Posterior vena cava (tissue), 2 donors: ENCODE measurements at regions not wholly inside any gene's neighbourhood (a gene's known extent, or its start where the extent isn't known, plus 50 kb on each side); places are given as distances from the start of the nearest gene placed in this dataset.

Source experiments
- DNase-seq: peaks from one replicate; pipeline ENCODE4 v3.0.0-alpha.2; 2020; ENCODE audit warnings: low spot score
- intact Hi-C, 2 donors: fragments of 100-400 bp; cut with DNase I; formaldehyde crosslinking; loops; one replicate each; pipeline versions ENCODE4 v1.14.1 to v1.14.2; 2022 to 2023
- donor health status: DM: yes; HTN: yes; CAD: no.
- donor health status: DM: yes; HTN: yes; CAD: no.

GRCh38 chr9:38316166-38316780, 76.2 kb upstream of the ALDH1B1 start:
- no peak for DNase-seq
- intact Hi-C loops, result loop anchor here in 1 of 2 donors (1.0 kb wide), 1 partner anchor 43 kb away; no protein-coding TSS in a partner anchor

DNA sequence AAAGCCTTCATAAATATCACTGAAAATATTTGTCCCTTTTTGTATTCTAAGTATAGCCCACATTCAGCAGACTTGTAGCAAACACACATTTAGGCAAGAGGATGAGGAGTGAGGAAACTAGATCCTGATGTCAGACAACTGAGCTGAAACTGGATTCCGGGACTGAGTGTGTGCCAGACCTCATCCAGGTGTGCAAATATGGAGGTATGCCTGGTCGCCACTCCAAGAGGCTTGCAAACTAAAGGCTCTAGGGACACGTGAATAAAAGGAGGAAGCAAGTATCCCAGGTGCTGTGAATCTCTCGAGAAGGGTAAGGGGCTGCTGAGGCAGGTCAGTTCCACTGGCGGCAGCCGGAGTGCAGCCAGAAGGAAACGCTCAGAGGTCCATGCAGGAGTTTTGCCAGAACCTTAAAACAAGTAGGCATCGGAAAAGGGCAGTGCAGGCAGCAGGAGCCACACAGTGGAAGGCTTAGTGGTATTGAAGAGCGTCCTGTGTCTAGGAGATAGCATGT, 77.4 kb upstream of the ALDH1B1 start:
- DNase-seq, result no peak
- intact Hi-C loops, result no loop called here

DNA sequence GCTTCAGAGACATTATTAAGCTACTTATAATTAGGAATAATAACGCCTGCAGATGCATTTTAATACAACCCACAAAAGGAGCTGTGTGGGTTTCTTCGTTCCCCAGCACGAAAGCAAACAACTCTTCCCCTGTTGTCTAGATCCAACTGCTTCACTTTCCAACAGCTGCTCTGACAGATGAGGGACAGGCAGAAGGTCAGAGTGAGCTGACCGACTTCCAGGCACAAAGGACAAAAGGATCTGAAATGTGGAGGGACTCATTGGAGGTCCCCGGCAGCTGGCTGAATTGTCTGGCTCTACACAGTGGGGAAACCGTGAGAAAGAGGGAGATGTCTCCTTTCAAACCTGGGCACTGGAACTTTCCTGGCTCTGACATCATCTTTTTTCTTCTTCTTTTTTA, 79.1 kb upstream of the ALDH1B1 start:
- intact Hi-C loops, result no loop called here
- DNase-seq, result no peak

DNA sequence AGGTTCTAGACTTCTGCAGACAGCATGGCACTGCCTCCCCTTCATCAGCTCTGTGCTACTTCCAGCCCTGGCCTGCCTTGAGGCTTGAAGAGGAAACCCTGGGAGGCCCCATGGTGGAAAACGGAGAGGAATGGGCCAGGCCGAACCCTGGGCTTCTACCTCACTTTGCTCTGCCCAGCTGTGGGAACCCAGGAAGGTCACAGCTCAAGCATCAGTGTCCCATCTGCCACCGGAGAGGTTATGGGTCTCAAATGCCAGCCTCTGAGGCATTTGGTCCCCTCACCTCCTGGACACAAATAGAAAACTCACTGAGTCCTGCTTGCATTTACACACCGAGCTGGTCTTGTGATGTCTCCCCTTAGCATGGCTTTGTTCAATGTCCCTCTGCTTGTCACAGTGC, 80.1 kb upstream of the ALDH1B1 start:
- DNase-seq, result no peak
- intact Hi-C loops, result no loop called here

DNA sequence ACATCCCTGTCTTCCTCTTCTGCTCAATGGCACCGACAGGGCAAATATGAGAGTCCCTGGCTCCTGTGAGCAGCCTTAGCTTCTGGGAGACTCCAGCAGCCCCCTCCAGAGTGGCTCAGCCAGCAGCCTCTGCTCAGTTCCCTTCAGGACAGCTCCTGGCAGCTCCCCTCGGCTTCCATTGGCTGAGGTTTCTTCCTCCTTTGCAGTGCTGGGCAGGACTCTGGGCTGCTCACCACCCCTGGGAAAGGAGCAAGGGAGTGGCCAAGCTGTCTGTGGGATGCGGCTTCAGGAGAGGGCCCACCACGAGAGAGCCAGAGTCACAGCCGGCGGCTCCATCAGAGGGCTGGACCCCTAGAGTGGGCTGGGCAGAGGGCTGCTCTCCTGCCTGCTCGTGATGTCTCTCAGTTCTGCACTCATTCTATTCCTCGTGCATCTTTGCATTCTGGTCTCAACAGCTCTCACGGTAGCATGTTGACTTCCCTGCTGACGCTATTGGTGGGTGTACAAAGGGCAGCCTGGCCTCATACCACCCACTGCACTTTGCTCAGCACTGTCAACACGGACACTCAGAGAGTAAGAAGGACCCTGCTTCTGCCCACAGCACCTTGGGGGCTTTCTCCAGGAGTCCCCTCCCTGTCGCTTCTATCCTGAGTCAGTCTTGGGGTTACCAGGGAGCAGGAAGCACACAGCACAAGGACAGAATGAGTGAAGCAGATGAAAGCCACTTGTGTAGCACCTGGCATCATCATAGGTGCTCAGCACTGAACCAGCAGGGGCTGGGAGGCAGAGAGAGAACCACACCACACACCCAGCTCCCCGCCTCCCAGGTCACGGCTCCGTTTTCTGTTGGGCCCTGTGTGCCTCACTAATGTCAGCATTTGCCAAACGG, 80.9 kb upstream of the ALDH1B1 start:
- intact Hi-C loops, result no loop called here
- DNase-seq, result no peak

- intact Hi-C loops, result loop anchor here in 1 of 2 donors (10.0 kb wide), 1 partner anchor 295 kb away; no protein-coding TSS in a partner anchor
- no peak for DNase-seq
Measured at GRCh38 chr9:38309324-38310195, 82.9 kb upstream of the ALDH1B1 start.

DNA sequence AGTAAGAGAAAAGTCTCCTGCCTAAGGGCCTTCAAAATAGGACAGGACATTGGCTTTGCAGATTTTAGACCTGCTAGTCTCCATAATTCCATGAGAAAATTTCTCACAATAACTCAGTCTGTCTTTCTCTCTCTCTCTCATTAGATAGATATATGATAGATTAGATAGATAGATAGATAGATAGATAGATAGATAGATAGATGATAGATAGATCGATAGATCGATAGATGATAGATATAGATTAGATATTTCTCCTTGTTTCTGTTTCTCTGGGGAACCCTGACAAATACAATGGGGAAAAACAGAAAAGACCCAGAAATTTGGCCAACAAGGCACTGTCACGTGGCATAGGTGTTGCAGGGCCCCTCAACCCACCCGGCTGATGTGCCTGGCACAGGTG, 84.4 kb upstream of the ALDH1B1 start:
- no peak for DNase-seq
- intact Hi-C loops, result loop anchor here in 1 of 2 donors (10.0 kb wide), 1 partner anchor 293 kb away; no protein-coding TSS in a partner anchor

- intact Hi-C loops, result loop anchor here in 1 of 2 donors (10.0 kb wide), 1 partner anchor 292 kb away; no protein-coding TSS in a partner anchor
- DNase-seq, result no peak
Measured at GRCh38 chr9:38306899-38307298, 85.6 kb upstream of the ALDH1B1 start.

DNA sequence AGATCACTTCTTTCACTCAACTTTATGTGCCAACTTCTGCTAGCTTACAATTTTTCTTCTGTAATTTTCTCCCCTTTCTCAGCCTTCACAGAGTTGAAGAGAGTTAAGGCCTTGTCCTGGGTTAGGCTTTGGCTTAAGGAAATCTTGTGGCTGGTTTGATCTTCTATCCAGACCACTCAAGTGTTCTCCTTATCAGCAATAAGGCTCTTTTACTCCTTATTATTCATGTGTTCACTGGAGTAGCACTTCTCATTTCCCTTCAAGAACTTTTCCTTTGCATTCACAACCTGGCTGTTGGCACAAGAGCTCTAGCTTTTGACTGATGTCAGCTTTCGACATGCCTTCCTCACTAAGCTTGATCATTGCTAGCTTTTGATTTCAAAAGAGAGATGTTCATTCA, 86.9 kb upstream of the ALDH1B1 start:
- intact Hi-C loops, result loop anchor here in 1 of 2 donors (10.0 kb wide), 1 partner anchor 291 kb away; no protein-coding TSS in a partner anchor
- no peak for DNase-seq

- intact Hi-C loops, result loop anchor here in 1 of 2 donors (10.0 kb wide), 1 partner anchor 287 kb away; no protein-coding TSS in a partner anchor
- DNase-seq, result no peak
Measured at GRCh38 chr9:38301376-38302106, 91.0 kb upstream of the ALDH1B1 start.

DNA sequence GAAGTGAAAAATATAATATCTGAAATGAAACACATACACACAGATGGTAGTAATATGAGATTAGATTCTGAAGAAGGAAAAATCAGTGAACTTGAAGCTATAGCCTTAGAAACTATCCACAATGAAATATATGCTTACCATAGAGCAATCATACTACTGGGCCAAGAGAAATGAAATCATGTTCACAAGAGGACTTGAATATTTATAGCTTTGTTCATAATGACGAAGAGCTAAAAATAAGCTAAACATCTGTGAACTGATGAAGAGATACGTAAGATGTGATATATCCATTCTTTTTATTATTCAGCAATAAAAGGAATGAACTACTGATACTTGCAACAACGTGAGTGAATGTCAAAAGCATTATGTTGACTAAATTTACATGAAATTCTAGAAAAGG, 92.6 kb upstream of the ALDH1B1 start:
- DNase-seq, result no peak

DNA sequence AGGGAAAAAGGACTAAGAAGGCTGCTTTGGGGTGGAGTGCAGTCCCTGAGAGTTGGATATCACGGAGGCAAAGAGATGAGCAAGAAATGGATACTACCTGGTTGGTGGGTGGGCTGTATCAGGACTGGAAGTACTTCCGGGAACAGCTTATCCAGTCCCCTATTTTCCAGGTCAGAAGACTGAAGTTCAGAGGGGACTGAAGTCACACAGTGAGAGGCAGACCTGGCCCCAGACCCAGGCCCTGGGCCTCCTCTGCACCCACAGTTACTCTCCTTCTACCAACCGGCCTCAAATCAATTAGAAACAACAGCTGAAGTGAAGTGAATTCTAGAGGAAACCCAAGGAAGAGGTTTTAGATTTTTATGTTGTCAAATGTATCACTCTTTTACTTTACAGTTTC, 93.6 kb upstream of the ALDH1B1 start:
- no peak for DNase-seq
- intact Hi-C loops, result no loop called here

More for the DNA sequence above, 92.6 kb upstream of the ALDH1B1 start:
- intact Hi-C loops, result loop anchor here in 1 of 2 donors (10.0 kb wide), 1 partner anchor 285 kb away; no protein-coding TSS in a partner anchor

DNA sequence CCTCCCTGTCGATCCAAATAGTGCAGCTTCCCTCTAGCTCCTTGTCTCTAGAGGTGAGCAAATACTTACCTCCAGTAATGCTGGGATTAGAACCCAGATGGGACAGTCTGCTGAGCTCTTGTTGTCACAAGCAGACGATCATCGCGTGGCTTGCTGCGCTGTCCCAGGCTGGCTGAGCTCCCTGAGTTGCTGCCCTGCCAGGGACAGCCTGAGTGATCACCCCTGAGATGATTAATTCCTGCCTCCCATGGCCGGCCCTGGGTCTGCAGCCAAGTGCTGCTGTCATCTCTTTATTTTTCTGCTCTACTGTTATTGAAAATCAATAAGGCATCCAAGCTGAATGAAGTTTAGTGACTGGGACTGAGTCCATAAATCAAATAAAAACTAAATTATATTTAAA, 94.0 kb upstream of the ALDH1B1 start:
- no peak for DNase-seq
- intact Hi-C loops, result no loop called here

- DNase-seq, result no peak
- intact Hi-C loops, result no loop called here
Measured at GRCh38 chr9:38296807-38297206, 95.7 kb upstream of the ALDH1B1 start.

- intact Hi-C loops, result no loop called here
- DNase-seq, result no peak
Measured at GRCh38 chr9:38295764-38296163, 96.7 kb upstream of the ALDH1B1 start.

DNA sequence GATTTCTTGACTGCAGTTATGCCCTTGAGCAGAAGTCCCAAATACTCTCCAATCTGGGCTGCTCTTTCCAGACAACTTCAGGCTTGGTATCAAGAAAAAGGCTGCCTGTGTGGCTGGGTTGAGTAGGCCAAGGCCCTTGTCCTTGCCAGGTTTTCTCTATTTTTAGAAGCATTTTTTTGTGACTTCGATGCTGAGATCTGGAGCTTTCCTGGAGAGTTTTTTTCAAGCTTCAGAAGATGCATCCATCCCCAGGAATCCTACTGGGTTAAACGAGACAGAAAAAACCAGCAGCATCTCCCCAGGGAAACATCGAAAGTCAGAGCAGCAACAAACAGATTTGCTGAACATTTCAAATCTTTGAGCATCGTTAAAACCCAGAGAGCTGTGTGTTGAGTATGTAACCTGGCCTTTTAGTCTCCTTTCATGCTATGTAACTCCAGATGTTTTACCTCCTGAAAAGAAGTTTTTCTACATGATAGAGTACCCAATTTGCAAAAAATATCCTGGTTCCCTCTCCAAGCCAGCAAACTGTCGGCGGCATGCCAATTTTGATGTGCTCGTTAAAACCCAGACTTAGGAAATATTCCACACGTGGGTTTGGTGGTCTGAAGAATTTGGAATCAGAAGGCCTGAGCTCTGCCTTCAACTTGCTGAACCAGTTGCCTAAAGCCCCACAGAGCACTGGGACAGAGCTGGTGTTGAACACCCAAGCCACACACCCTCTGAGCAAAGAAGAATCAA, 98.1 kb upstream of the ALDH1B1 start:
- intact Hi-C loops, result no loop called here
- no peak for DNase-seq

- intact Hi-C loops, result no loop called here
- no peak for DNase-seq
Measured at GRCh38 chr9:38293022-38293421, 99.5 kb upstream of the ALDH1B1 start.

DNA sequence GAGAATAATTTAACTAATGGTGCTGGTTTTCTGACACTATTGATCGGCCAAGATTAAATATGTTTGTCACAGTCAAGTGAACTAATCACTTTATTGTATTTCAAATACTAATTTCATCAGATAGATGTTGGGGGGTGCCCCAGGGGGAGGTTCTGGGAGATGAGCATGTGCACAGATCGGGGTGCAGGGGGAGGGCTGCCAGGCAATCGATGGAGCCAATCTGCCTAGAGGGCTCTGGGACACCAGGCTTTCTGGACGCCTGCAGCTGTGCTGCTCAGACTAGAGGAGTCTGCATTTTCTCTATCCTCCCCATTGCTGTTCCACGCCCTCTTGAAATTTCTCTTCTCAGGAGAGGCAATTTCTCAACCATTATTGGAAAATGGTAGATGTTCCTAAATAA, 100.0 kb upstream of the ALDH1B1 start:
- intact Hi-C loops, result no loop called here
- no peak for DNase-seq
